NCI-H510A treated with DMSO at 0.1 percent for 48 hours (cell line): ENCODE measurements at regions not wholly inside any gene's neighbourhood (a gene's known extent, or its start where the extent isn't known, plus 50 kb on each side); places are given as distances from the start of the nearest gene placed in this dataset.

Experiments
- DNase-seq: peaks from one replicate; lab custom pipeline; 2025; lab: John Stamatoyannopoulos, UW

DNA sequence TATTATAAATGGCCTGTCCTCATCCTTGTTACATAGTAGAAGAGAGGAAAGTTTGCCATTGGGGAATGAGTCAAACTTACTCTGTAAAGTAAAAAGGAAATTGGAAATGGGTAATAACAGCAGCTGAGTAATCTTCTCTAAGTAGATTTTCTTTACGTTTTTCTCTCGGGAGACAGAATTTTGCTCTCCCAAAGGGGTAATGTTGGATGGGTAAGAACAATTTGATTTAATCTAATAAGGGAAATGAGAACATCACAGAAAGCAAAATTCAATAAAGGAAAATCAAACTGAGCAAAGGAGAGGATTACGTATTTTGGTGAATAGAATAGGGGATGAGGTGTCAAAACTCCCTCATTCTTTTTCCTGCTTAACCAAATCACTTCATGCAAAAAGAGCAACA is 283.1 kb upstream of the FOXG1 start:
- no peak for DNase-seq

DNA sequence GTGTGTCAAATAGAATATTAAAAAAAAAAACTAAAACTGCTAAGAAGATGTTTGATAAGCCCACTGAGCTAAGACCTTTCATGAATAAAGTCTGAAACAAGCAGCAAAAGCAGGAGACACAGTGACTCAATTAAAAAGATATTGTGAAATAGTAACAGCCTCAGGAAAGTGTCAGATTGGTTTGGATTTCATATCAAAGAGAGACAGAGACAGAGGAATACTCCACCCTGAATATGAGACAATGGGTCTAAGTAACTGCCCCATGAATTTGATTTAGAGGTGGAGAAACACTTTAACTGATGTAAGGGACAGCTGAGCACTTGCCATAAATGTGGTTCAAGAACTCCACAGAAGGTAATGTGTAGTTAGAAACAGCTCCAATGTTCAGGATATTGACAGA is 277.9 kb upstream of the FOXG1 start:
- DNase-seq = no peak

DNA sequence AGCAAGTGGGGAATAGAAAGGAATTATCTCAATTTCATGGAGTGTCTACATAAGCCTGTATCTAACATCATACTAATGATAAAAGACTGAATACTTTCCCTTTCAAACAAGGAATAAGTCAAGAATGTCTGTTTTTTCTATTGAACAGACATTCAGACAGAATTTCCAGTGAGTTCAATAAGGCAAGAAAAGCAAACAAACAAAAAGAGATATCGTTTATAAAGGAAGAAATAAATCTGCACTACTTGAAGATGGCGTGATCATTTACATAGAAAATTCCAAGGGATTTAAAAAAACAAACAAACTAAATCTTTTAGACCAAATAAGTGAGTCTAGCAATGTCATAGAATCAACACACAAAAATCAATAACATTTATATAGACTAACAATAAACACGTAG is 273.1 kb upstream of the FOXG1 start:
- no peak for DNase-seq

DNA sequence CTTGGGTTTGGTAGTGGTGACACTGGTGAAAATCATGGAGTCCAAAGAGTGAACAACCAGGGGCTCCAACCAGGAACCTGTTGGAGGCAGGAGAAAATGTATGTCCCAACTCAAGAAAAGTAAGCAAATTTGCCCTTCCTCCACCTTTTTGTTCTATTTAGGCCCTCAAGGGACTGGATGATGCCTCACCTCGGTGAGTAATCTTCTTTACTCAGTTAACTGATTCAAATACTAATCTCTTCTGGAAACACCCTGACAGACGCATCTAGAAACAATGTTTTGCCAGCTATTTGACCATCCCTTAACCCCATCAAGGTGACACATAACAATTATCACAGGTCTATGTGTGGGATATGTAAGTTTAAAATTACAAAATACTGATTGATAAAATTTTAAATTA is 272.4 kb upstream of the FOXG1 start:
- DNase-seq = no peak

- no peak for DNase-seq
Observed at GRCh38 chr14:28496364-28496763, 270.2 kb upstream of the FOXG1 start.

DNA sequence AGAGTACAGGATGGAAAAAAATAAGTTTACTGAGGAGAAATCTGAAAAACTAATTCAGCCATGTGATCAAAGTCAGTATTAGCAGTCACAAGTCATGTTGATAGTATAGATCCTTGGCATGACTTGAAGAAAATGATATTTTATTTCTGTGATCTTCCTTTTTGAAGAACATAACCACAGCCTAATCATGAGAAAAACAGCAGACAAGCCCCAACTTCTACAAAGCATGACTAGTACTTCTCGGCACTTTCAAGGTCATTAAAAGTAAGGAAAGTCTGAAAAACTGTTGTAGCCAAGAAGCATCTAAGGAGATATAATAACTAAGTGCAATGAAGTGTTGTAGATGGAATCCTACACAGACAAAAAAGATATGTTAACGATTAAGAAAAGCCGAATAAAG is 264.1 kb upstream of the FOXG1 start:
- DNase-seq = no peak

- no peak for DNase-seq
Observed at GRCh38 chr14:28515571-28515970, 251.0 kb upstream of the FOXG1 start.

DNA sequence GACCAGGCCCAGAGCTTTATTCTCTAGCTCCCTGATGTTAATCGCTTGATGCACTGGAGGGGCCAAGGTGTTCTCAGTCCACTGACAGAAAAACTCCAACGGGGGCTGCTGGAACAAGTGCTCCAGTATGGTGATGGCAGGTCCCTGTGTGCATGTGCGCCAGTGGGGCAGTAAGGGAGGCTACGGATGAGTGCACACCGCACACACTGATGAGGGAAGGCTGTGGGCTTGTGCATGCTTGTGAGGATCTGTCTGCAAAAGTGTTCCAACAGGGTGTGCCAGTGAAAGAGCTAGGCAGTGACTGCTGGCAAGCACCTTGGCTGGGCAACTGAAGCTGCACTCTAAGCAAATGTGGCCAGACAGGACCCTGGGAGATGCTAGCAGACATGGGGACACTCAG is 229.7 kb upstream of the FOXG1 start:
- no peak for DNase-seq

GRCh38 chr14:28542040-28542439 is 224.5 kb upstream of the FOXG1 start:
- DNase-seq = no peak

- DNase-seq = no peak
Observed at GRCh38 chr14:28565345-28565744, 201.2 kb upstream of the FOXG1 start.

GRCh38 chr14:28570391-28570790 is 196.2 kb upstream of the FOXG1 start:
- DNase-seq = no peak

- no peak for DNase-seq
Observed at GRCh38 chr14:28571636-28572035, 195.0 kb upstream of the FOXG1 start.

DNA sequence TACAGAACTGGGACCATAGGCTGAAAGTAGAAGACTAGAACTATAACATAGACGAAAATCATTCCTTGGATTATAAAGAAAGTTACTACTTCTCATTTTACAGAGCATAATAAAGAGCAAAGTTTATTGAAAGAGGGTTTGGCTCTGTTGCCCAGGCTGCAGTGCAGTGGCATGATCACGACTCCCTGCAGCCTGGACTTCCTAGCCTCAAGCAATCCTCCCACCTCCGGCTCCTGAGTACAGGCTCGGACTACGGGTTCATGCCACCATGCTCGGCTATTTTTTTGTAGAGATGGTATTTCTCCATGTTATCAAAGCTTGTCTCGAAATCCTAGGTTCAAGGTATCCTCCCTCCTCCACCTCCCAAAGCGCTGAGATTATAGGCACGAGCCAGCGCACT is 190.1 kb upstream of the FOXG1 start:
- no peak for DNase-seq

GRCh38 chr14:28577187-28577586 is 189.4 kb upstream of the FOXG1 start:
- DNase-seq = no peak

DNA sequence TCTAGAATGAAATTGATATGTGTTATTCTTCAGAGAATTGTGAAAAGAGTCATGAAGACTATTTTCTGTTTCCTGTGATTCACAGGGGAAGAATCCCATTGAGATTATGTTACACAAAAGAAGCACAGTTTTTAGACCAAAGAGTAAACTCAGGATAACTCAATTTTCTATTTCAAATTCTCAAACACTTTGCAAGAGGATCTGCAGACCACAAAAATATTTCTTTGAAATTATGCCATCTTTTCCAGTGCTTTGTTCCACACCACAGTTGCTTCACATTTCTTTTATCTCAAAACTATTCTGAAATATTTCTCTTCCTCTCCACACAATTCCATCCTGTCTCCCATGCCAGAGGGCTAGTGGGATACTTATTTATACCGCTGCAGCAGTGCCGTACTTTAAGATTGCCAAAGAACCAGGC is 188.9 kb upstream of the FOXG1 start:
- no peak for DNase-seq

DNA sequence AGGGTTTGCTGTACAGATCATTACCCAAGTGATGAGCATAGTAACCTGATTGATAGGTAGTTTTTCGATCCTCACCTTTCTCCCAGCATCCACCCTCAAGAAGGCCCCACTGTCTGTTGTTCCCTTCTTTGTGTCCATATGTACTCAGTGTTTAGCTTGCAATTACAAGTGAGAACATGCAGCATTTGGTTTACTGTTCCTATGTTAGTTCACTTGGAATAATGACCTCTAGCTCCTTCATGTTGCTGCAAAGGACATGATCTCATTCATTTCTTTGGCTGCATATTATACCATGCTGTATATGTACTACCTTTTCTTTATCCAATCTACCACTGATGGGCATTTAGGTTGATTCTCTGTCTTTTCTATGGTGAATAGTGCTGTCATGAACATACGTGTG is 181.6 kb upstream of the FOXG1 start:
- no peak for DNase-seq

GRCh38 chr14:28589792-28590191 is 176.8 kb upstream of the FOXG1 start:
- no peak for DNase-seq

DNA sequence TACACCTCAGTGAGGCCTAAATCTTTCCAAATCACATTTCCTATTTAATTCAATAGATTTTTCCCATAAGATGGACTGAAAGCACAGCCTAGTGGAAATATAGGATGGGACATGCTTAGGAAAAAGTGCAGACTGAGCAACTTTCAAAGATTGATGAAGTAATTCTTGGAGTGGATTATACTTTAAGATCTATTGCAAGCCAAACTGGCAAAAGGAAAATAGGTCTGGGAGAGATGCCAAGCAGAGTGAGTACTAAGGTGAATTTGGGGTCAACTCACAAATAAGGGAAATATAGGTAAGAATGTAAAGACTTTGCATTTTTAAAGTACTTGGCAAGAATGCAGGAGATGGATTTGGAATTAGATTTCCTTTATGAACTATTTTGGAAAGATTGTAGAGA is 170.2 kb upstream of the FOXG1 start:
- DNase-seq = no peak

GRCh38 chr14:28599191-28599590 is 167.4 kb upstream of the FOXG1 start:
- DNase-seq = no peak

DNA sequence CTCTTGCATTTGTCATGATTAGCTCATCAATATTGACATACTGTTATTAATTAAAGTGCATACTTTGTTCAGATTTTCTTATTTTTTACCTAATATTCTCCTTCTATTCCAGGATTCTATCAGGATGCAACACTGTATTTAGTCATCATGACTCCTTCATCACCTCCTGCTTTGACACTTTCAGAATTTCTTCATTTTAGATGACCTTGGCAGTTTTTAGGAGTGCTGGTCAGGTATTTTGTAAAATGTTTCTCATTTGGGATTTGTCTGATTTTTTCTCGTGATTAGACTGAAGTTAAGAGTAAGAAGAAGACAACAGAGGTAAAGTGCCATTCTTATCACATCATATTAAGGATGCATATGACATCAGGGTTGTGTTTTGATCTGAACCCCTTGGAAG is 167.0 kb upstream of the FOXG1 start:
- no peak for DNase-seq

DNA sequence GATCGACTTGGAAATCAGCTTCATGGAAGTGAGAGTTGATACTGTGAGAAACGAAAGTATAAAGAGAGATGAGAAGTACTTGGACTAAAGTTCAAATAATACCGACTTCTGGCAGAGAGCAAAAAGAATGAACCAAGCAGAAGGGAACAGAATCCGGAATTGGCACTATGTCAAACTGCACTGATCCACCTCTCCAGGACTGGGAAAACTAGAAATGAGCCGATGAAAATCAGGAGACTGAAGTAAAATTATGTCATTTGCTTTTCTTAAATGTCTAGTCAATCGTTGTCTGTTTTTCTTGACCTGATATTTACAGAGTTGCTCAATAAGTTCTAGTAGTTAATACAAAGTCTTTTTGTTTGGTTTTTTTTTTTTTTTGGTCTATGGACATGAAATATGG is 163.0 kb upstream of the FOXG1 start:
- DNase-seq = no peak

- no peak for DNase-seq
Observed at GRCh38 chr14:28607661-28608060, 158.9 kb upstream of the FOXG1 start.

DNA sequence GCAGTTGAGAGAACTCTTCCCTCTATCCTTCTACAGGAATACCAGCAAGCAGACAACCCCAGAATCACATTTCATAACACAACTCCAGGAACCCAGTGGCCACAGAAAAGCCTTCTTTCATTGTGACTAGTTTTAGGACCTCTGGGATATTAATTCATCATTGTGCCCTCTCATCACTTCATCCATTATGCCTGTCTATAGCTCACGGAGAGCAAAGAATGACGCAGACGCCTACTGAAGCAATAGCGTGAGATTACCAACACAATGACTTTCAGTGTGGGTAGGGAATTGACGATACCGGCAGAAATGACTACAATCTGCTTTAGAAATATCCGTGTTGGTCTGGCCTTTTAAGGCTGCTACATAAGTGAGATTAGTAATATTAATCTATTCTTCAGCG is 158.1 kb upstream of the FOXG1 start:
- no peak for DNase-seq

DNA sequence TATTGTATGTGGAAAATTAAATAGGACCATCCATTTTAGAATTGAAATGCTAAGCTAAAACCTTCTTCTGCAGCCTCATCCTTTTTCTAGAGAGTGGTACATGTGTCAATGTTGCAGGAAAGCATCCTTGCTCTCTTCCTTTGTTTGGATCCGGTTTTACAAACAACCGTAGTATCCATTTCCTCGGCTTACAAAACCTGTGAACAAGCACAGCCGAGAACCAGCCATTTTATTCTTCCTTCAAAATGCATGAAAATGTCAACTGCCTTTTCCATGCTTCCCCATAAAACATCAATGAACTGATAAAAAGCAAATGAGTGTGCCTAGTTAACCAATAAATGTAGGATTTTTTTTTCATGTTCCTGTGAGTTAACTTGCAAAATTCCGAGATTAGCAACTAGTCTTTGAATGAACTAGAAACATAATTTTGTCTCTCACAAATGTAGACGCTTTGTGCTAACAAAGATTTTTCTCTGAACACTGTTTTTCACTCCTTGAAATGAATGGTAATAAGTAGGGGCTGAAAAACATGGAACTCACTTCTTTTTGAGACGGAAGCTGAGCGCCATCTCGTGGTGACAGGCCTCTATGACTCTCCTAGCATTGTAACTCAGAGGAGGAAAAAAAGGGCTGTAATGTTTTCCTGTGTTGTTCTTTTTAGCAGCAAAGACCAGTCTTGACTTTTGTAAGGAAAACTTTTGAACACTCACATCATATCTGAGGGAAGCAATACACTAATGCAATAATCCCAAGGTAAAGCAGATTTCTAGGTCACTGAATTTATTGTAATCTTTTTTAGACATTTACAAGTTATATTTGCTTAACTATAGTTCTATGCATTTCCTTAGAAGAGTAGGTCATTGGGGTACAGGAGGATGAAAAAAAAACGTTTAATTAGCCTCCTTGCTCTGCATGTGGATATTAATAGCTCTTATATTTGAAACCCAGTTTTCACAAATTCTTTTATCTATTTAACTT is 157.4 kb upstream of the FOXG1 start:
- peak; percentile 71 for DNase-seq
